Calu3 (cell line): ENCODE measurements at regions not wholly inside any gene's neighbourhood (a gene's known extent, or its start where the extent isn't known, plus 50 kb on each side); places are given as distances from the start of the nearest gene placed in this dataset.

ENCODE experiments used
- BruUV-seq: library from RNA; stranded (reverse); fragments of 400-500 nt; replicated peaks from 2 replicates; lab custom pipeline; 2021; lab: Mats Ljungman, UMichigan
- CTCF ChIA-PET: fragments of 300-600 bp; sonication (Branson Sonifier 250); formaldehyde crosslinking; loops from one replicate; lab custom pipeline; 2022; ENCODE audit warnings: antibody characterized with exemption; lab: Charles Lee
- DNase-seq: peaks from one replicate; pipeline ENCODE4 v3.0.0; 2022
- H3K27ac Mint-ChIP-seq: one replicate; pipeline ENCODE4 v1.8.0; 2022; ENCODE audit warnings: mixed read lengths; ENCODE audit not compliant: unreplicated experiment
- H3K27me3 Mint-ChIP-seq: one replicate; pipeline ENCODE4 v1.8.0; 2022; ENCODE audit warnings: mixed read lengths; ENCODE audit not compliant: unreplicated experiment
- H3K36me3 Mint-ChIP-seq: one replicate; pipeline ENCODE4 v1.8.0; 2022; ENCODE audit warnings: mild to moderate bottlenecking, moderate library complexity, mixed read lengths; ENCODE audit not compliant: insufficient read depth, unreplicated experiment
- H3K4me1 Mint-ChIP-seq: one replicate; pipeline ENCODE4 v1.8.0; 2022; ENCODE audit warnings: mild to moderate bottlenecking, low read depth, mixed read lengths; ENCODE audit not compliant: unreplicated experiment
- H3K4me3 Mint-ChIP-seq: one replicate; pipeline ENCODE4 v1.8.0; 2022; ENCODE audit warnings: mild to moderate bottlenecking, low read depth, moderate library complexity, mixed read lengths; ENCODE audit not compliant: unreplicated experiment
- H3K9me3 Mint-ChIP-seq: one replicate; pipeline ENCODE4 v1.8.0; 2022; ENCODE audit warnings: low read depth, mixed read lengths; ENCODE audit not compliant: unreplicated experiment
- CTCF ChIP-seq: fragments of 200-600 bp; IDR thresholded peaks from one replicate; pipeline ENCODE4 v1.8.0; 2022; ENCODE audit warnings: antibody characterized with exemption; ENCODE audit not compliant: unreplicated experiment
- intact Hi-C: fragments of 100-400 bp; cut with micrococcal nuclease; formaldehyde crosslinking; loops from one replicate; pipeline ENCODE4 v1.10.0; 2022; ENCODE audit not compliant: unreplicated experiment

DNA sequence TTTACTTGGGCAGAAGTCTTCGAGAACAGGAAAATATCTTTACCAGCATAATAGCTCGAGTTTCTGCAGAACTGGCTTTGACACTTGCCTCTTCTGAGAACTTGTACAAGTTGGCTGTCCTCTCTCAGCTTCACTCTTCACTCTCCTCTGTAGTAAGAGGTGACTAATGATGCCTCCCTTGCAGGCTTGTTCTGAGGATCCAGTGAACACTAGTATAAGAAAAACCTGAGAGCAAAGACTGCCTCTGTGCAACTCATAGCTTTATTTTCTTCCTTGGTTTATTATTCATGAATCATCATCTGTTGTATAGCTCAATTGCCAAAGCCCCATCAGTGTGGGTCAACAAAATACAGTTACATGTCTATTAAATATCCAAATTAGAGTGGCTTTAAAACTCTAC is 266.7 kb upstream of the CLNK start:
- no peak overlapping the region for H3K27ac Mint-ChIP-seq
- BruUV-seq: no TSS peak
- no peaks in the 10 kb centered on the region for H3K9me3 Mint-ChIP-seq
- no peak for DNase-seq
- no peak for TF ChIP-seq CTCF
- no peaks in the 10 kb centered on the region for H3K36me3 Mint-ChIP-seq
- CTCF ChIA-PET: no interaction called here
- peaks cover 43% of the 10 kb centered on the region for H3K27me3 Mint-ChIP-seq
- intact Hi-C loops: no loop called here
- H3K4me3 Mint-ChIP-seq: no peak overlapping the region
- no peaks in the 10 kb centered on the region for H3K4me1 Mint-ChIP-seq

DNA sequence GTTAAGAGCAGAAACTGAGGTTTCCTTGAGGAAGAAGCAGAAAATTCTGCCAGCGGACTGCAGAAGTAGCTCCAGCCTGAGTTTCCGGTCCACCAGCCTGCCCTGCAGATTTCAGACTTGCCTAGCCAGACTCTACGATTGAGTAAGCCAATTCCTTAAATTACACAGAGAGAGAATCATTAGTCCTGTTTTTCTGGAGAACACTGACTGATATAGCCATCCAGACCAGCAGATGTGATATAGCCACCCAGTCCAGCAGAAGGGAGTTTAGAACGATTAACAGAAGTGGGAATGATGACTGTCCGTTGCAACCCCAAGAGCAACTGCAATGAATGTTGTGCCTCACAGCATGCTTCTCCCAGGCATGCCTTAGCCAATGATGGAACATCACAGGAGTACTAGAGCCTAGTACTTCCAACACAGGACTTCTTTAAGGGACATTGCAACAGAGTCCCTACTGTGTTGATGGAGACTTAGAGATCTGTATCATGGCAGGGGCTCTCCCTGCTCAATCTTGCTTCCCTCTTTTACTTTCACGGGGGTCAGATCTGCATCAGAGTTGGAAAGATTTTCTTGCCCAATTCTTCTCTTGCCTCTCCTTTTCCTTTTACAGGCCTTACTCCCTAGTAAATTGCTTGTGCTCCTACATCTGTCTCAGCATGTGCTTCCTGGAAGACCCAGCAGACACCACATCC is 264.6 kb upstream of the CLNK start:
- no peak for DNase-seq
- Mint-ChIP-seq H3K4me3 (no peak overlapping the region), H3K4me1 (no peaks in the 10 kb centered on the region), H3K27ac (no peak overlapping the region), H3K36me3 (no peaks in the 10 kb centered on the region), H3K27me3 (peaks cover 52% of the 10 kb centered on the region), H3K9me3 (no peaks in the 10 kb centered on the region)
- CTCF ChIA-PET: no interaction called here
- intact Hi-C loops: no loop called here
- no TSS peak for BruUV-seq
- TF ChIP-seq CTCF: no peak

- H3K4me3 Mint-ChIP-seq: no peak overlapping the region
- H3K9me3 Mint-ChIP-seq: no peaks in the 10 kb centered on the region
- CTCF ChIA-PET: no interaction called here
- no peaks in the 10 kb centered on the region for H3K4me1 Mint-ChIP-seq
- no TSS peak for BruUV-seq
- intact Hi-C loops: no loop called here
- TF ChIP-seq CTCF: no peak
- H3K36me3 Mint-ChIP-seq: no peaks in the 10 kb centered on the region
- peaks cover 55% of the 10 kb centered on the region for H3K27me3 Mint-ChIP-seq
- no peak for DNase-seq
- no peak overlapping the region for H3K27ac Mint-ChIP-seq
These were observed 263.3 kb upstream of the CLNK start for GRCh38 chr4:10947898-10948297.

DNA sequence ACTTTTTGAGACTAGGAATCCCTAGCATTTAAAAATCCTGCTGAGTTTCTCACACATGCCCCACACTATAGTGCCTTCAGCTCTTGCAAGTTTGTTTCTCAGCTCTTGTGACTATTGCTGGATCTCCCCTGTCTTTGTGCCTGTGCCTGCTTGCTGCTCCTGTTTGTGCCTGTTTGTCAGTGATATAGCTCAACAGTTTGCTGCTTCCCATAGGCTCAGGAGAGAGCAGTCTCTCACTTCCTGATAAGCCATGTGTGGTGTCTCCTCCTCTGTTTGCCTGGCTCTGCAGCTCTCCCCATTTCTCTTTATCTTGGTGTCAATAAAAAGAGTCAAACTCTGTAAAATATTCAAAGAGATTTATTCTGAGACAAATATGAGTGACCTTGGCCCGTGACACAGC is 259.8 kb upstream of the CLNK start:
- no peak overlapping the region for H3K4me3 Mint-ChIP-seq
- no peak for TF ChIP-seq CTCF
- H3K36me3 Mint-ChIP-seq: no peaks in the 10 kb centered on the region
- CTCF ChIA-PET: no interaction called here
- H3K9me3 Mint-ChIP-seq: no peaks in the 10 kb centered on the region
- no peak for DNase-seq
- peaks cover 35% of the 10 kb centered on the region for H3K27me3 Mint-ChIP-seq
- BruUV-seq: no TSS peak
- intact Hi-C loops: no loop called here
- no peak overlapping the region for H3K27ac Mint-ChIP-seq
- H3K4me1 Mint-ChIP-seq: no peaks in the 10 kb centered on the region
